HAP-1 (cell line): ENCODE measurements at regions not wholly inside any gene's neighbourhood (a gene's known extent, or its start where the extent isn't known, plus 50 kb on each side); places are given as distances from the start of the nearest gene placed in this dataset.

Experiments
- DNase-seq, 2 experiments: peaks; one replicate each; pipeline ENCODE4 v3.0.0-alpha.2; 2016 to 2020; ENCODE audit warnings: low spot score in 2 of 2
- H3K27me3 ChIP-seq: fragments of 250-450 bp; sonication (Bioruptor Pico); 2 replicates; pipeline ENCODE4 v1.5.1; 2020; ENCODE audit warnings: low read depth, mild to moderate bottlenecking, moderate library complexity
- H3K36me3 ChIP-seq: fragments of 250-450 bp; sonication (Bioruptor Pico); replicated peaks from 2 replicates; pipeline ENCODE4 v1.5.1; 2020; ENCODE audit warnings: mild to moderate bottlenecking
- H3K4me1 ChIP-seq: fragments of 250-450 bp; sonication (Bioruptor Pico); 2 replicates; pipeline ENCODE4 v1.5.1; 2020; ENCODE audit warnings: mild to moderate bottlenecking
- H3K4me3 ChIP-seq: fragments of 250-450 bp; sonication (Bioruptor Pico); 2 replicates; pipeline ENCODE4 v1.5.1; 2020; ENCODE audit warnings: mild to moderate bottlenecking, moderate library complexity
- H3K9me3 ChIP-seq: fragments of 250-450 bp; sonication (Bioruptor Pico); 2 replicates; pipeline ENCODE4 v1.5.1; 2020; ENCODE audit warnings: mild to moderate bottlenecking, moderate library complexity
- in situ Hi-C: fragments of 300-500 bp; cut with MboI; formaldehyde crosslinking; loops from 3 replicates; pipeline ENCODE4 v1.14.3; 2020; ENCODE audit warnings: low sequenced_read_pairs, inconsistent platforms, mixed read lengths

- no peaks in the 10 kb centered on the region for H3K27me3 ChIP-seq
- in situ Hi-C loops: no loop called here
These were observed 251.5 kb downstream of the OPA1 start for GRCh38 chr3:193844472-193844871.

DNA sequence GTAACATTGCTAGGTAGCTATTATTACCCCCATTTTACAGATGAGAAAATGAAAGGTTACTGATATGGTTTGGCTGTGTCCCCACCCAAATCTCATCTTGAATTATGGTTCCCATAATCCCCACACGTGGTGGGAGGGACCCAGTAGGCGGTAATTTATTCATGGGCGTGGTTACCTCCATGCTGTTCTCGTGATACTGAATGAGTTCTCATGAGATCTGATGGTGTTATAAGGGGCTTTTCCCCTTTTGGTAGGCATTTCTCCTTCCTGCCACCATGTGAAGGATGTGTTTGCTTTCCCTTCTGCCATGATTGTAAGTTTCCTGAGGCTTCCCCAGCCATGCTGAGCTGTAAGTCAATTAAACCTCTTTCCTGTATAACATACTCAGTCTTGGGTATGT lies 252.1 kb downstream of the OPA1 start:
- H3K4me1 ChIP-seq: peaks cover 3% of the 10 kb centered on the region; the same call in 1 of the 2 replicates
- peaks cover 3% of the 10 kb centered on the region; the same call in 1 of the 2 replicates for H3K9me3 ChIP-seq
- no peak for DNase-seq
- no peaks in the 10 kb centered on the region for H3K27me3 ChIP-seq
- no peaks in the 10 kb centered on the region for H3K36me3 ChIP-seq
- in situ Hi-C loops: no loop called here
- no peak overlapping the region for H3K4me3 ChIP-seq

More at GRCh38 chr3:193844472-193844871, 251.5 kb downstream of the OPA1 start:
- Histone ChIP-seq H3K36me3 (no peaks in the 10 kb centered on the region), H3K4me3 (no peak overlapping the region), H3K4me1 (peaks cover 3% of the 10 kb centered on the region; the same call in 1 of the 2 replicates), H3K9me3 (peaks cover 3% of the 10 kb centered on the region; the same call in 1 of the 2 replicates)
- DNase-seq: no peak

DNA sequence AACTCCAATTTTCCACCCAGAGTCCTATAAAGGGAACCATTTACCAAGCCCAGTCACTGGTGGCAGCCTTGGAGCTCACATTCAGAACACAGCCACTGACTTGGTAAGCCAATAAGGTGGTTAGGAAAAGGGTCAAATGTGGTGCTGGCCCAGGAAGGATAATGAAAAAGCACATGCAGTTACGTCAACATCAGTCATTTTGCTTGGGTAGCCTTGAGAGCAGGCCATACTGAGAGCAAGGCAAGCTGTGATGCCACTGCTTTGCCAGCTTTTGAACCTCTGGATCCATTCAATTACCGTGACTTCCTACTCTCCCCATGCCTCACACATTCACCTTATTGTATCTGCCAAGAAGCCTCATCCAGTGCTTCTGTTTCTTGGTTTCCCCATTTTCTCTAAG lies 253.6 kb downstream of the OPA1 start:
- Histone ChIP-seq H3K36me3 (no peaks in the 10 kb centered on the region), H3K27me3 (no peaks in the 10 kb centered on the region), H3K4me1 (peaks cover 3% of the 10 kb centered on the region; the same call in 1 of the 2 replicates), H3K9me3 (peaks cover 3% of the 10 kb centered on the region; the same call in 1 of the 2 replicates), H3K4me3 (no peak overlapping the region)
- in situ Hi-C loops: no loop called here
- no peak for DNase-seq

DNA sequence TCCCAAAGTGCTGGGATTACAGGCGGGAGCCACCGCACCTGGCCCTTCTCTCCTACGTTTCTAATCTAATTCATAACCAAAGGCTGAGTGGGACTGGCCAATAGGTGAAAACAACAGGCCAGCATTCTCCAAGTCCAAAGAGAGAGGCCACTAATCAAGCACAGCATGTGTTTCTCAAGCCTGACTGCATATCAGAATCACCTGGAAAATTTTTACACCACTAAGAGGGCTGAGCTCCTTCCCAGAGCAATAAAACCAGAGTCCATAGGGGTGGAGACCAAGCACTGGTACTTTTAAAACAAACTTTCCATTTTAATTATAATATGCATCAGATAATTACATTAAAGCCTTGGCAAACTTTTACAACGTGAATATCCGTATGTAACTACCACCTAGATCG lies 254.4 kb downstream of the OPA1 start:
- Histone ChIP-seq H3K36me3 (no peaks in the 10 kb centered on the region), H3K27me3 (no peaks in the 10 kb centered on the region), H3K4me3 (no peak overlapping the region), H3K9me3 (peaks cover 3% of the 10 kb centered on the region; the same call in 1 of the 2 replicates), H3K4me1 (peaks cover 3% of the 10 kb centered on the region; the same call in 1 of the 2 replicates)
- in situ Hi-C loops: no loop called here
- DNase-seq: no peak

DNA sequence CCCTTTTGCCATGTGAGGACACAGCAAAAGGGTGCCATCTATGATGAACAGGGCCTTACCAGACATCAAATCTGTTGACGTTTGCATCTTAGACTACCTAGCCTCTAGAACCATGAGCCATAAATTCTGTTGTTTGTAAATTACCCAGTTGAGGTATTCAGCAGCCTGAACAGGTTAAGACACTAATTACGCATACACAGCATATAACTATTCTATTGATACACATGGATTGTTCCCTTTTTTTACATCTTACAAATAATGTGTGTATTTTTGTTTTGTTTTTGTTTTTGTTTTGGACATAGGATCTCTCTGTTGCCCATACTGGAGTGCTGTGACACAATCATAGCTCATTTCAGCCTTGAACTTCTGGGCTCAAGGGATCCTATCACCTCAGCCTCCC lies 255.5 kb downstream of the OPA1 start:
- Histone ChIP-seq H3K36me3 (no peaks in the 10 kb centered on the region), H3K27me3 (no peaks in the 10 kb centered on the region), H3K4me1 (peaks cover 3% of the 10 kb centered on the region; the same call in 1 of the 2 replicates), H3K9me3 (peaks cover 3% of the 10 kb centered on the region; the same call in 1 of the 2 replicates), H3K4me3 (no peak overlapping the region)
- DNase-seq: no peak
- in situ Hi-C loops: no loop called here

- DNase-seq: no peak
- H3K36me3 ChIP-seq: no peaks in the 10 kb centered on the region
- H3K9me3 ChIP-seq: peaks cover 1% of the 10 kb centered on the region; the same call in 1 of the 2 replicates
- no peak overlapping the region for H3K4me3 ChIP-seq
- no peaks in the 10 kb centered on the region for H3K4me1 ChIP-seq
- in situ Hi-C loops: no loop called here
- no peaks in the 10 kb centered on the region for H3K27me3 ChIP-seq
These were observed 257.1 kb downstream of the OPA1 start for GRCh38 chr3:193850084-193850619.

GRCh38 chr3:193851428-193851847 lies 258.4 kb downstream of the OPA1 start:
- Histone ChIP-seq H3K9me3 (no peaks in the 10 kb centered on the region), H3K27me3 (no peaks in the 10 kb centered on the region), H3K4me3 (no peak overlapping the region), H3K36me3 (no peaks in the 10 kb centered on the region), H3K4me1 (no peaks in the 10 kb centered on the region)
- DNase-seq: no peak
- in situ Hi-C loops: no loop called here

- no peaks in the 10 kb centered on the region for H3K9me3 ChIP-seq
- in situ Hi-C loops: no loop called here
- no peaks in the 10 kb centered on the region for H3K4me1 ChIP-seq
- H3K4me3 ChIP-seq: no peak overlapping the region
- no peaks in the 10 kb centered on the region for H3K27me3 ChIP-seq
- no peak for DNase-seq
- no peaks in the 10 kb centered on the region for H3K36me3 ChIP-seq
These were observed 259.1 kb downstream of the OPA1 start for GRCh38 chr3:193851941-193852674.

DNA sequence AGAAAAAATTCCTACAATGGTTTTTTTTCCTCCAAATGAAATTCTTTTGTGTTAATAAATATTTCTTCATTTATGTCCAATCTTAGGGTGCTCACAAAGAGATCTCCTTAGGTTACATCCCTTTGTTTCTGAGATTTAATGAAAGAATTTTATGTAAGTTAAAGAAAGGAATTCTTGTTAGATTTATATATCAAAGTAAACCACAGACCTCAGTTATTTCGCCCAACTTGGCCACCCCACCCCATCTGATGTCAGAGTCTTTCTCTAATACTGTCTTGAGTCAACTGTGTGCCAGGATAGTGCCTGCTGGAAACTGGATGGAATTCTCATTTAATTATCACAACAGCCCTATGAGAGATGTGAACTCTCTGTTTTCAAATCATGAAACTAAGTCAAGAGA lies 259.9 kb downstream of the OPA1 start:
- H3K4me3 ChIP-seq: no peak overlapping the region
- no peaks in the 10 kb centered on the region for H3K27me3 ChIP-seq
- H3K4me1 ChIP-seq: no peaks in the 10 kb centered on the region
- in situ Hi-C loops: no loop called here
- no peaks in the 10 kb centered on the region for H3K36me3 ChIP-seq
- no peaks in the 10 kb centered on the region for H3K9me3 ChIP-seq
- DNase-seq: no peak

DNA sequence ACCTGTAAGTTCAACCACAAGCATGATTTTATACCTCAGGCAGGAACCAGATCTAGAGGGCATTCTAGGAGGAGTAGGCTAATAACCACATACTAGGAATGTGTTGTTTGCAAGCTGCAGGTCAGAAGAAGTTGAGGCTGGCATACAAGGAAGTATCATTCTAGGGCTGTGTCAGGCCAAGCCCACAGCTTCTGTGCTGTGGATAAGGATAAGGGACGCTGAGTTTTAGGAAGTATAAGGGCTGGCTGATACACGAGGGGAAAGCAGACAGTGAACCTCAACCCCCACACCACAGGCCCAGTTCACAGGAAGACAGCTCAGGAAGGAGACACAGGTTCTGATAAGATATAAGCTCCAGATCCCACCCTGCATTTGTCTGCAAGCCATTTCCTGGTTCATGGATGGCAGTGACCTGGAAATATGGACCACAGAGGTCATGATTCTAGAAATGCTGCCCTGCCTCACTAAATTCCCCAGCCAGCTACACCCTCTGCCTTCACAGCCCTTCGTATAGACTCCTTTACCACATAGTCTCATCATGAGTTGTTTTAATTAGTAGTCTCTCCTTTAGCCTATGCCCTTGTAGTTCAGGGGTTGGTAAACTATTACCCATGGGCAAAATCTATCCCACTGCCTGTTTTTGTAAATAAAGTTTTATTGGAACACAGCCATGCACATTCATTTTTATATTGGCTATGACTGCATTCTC lies 260.7 kb downstream of the OPA1 start:
- H3K4me1 ChIP-seq: no peaks in the 10 kb centered on the region
- no peak for DNase-seq
- H3K4me3 ChIP-seq: no peak overlapping the region
- no peaks in the 10 kb centered on the region for H3K9me3 ChIP-seq
- no peaks in the 10 kb centered on the region for H3K27me3 ChIP-seq
- no peaks in the 10 kb centered on the region for H3K36me3 ChIP-seq
- in situ Hi-C loops: no loop called here

GRCh38 chr3:193857996-193858395 lies 265.0 kb downstream of the OPA1 start:
- no peak for DNase-seq
- no peaks in the 10 kb centered on the region for H3K36me3 ChIP-seq
- no peaks in the 10 kb centered on the region for H3K4me1 ChIP-seq
- no peaks in the 10 kb centered on the region for H3K27me3 ChIP-seq
- no peak overlapping the region for H3K4me3 ChIP-seq
- no peaks in the 10 kb centered on the region for H3K9me3 ChIP-seq
- in situ Hi-C loops: no loop called here

DNA sequence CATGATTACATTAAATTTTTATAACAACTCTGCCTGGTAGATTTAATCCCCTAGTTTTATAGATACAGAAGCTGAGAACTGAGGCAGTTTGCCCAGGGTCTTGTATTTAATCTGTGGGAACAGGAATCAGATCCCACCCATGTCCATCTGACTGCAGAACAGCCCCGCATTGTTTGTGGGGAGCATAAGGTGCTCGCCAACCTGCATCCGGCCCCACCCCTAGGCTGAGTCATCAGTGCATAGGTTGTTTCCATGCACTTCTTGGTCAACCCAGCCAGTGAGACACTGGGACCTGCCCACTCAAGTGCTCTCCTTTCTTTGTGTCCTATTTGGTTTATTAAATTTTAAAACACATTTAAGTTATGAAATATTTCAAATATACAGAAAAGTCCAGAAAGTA lies 266.2 kb downstream of the OPA1 start:
- in situ Hi-C loops: no loop called here
- no peaks in the 10 kb centered on the region for H3K36me3 ChIP-seq
- H3K9me3 ChIP-seq: no peaks in the 10 kb centered on the region
- H3K4me3 ChIP-seq: no peak overlapping the region
- H3K4me1 ChIP-seq: no peaks in the 10 kb centered on the region
- no peaks in the 10 kb centered on the region for H3K27me3 ChIP-seq
- DNase-seq: no peak

GRCh38 chr3:193861012-193861411 lies 268.0 kb downstream of the OPA1 start:
- Histone ChIP-seq H3K9me3 (no peaks in the 10 kb centered on the region), H3K36me3 (no peaks in the 10 kb centered on the region), H3K4me1 (no peaks in the 10 kb centered on the region; the same call in 1 of the 2 replicates), H3K4me3 (no peak overlapping the region), H3K27me3 (no peaks in the 10 kb centered on the region)
- no peak for DNase-seq
- in situ Hi-C loops: no loop called here

- no peak for DNase-seq
- Histone ChIP-seq H3K36me3 (no peaks in the 10 kb centered on the region), H3K4me3 (no peak overlapping the region), H3K27me3 (no peaks in the 10 kb centered on the region), H3K4me1 (no peaks in the 10 kb centered on the region; the same call in 1 of the 2 replicates), H3K9me3 (no peaks in the 10 kb centered on the region)
- in situ Hi-C loops: no loop called here
These were observed 269.8 kb downstream of the OPA1 start for GRCh38 chr3:193862843-193863242.
